ENCODE measurements at regions not wholly inside any gene's neighbourhood (a gene's known extent, or its start where the extent isn't known, plus 50 kb on each side); places are given as distances from the start of the nearest gene placed in this dataset.
"Not testable (repeated sequence)": the region's sequence is repeated elsewhere in the genome, so short reads cannot be mapped to it uniquely, and the experiment has no call there.

DNA sequence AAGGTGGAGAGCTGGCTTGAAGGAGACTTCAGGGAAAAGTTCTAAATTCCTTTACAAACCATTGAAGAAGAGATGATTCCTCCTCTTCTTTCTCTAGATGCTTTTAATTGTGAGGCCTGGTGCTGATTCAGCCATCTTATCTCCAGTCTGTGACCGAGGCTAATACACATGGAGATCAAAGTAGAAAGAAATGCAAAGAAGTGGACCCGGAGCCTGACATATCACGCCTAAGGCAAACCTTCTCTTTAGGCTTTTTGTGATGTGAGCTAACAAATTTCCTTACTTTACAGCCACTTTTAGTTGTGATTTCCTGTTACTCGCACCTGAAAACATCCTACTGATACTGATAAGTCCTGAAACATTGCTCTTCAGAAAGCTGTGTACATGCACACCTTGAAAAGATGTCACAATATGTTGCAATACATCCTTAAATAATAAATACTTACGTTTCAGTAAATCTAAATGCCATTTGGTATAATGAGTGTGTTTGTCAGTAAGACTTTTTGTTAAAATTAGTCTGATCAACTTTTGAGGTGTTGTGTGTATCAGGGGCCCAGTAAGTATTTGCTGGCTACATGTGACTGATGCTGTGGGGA lies 192.4 kb downstream of the BAMBI start:
- no peak for DNase-seq

- DNase-seq: no peak
These were observed 194.3 kb downstream of the BAMBI start for GRCh38 chr10:28871665-28872064.

- DNase-seq: no peak
These were observed 195.4 kb downstream of the BAMBI start for GRCh38 chr10:28872587-28873165.

DNA sequence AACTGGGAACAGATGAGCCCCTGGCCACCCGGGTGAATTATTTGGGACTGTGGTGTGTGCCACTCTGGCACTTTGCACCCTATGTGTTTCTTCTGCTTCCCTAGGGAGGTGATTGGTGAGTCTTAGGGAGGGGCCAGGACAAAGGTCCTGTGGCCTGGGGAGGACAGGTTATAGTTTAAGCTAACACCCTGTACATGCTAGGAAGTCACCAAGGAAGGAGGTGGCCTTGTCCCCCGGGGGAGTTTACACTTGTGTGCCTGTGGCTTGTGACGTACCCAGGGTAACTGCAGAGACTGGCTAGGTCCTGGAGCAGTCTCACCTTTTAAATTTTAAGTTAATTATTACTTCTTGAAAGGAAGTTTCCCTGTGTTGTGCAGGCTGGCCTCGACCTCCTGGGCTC lies 196.2 kb downstream of the BAMBI start:
- DNase-seq: no peak

GRCh38 chr10:28874210-28874609 lies 196.9 kb downstream of the BAMBI start:
- no peak for DNase-seq

DNA sequence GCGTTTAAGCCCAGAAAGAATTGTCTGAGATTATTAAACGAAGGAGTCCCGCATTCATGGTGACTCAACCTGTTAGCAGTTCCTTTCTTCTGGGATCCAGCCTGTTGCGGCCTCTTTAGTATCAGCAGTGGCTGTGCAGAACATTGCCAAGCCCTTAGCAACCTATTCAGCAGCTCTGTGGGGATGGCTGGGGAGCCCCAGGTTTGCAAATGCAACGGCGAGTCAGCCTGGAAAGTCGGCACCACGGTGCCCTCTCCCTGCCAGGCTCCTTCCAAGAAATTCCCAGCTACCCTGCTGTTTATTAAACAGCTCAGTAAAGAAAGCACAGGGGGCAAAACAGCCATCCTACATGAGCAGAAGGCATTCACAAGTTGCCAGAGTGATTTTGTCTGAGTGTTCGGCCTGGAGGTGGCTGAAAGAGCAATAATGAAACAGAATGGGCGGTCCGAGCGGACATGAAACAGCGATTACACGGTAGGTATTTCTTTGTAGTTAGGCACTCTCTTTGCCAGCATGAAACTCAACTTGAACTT lies 198.3 kb downstream of the BAMBI start:
- no peak for DNase-seq

GRCh38 chr10:28878236-28878970 lies 201.1 kb downstream of the BAMBI start:
- DNase-seq: no peak

DNA sequence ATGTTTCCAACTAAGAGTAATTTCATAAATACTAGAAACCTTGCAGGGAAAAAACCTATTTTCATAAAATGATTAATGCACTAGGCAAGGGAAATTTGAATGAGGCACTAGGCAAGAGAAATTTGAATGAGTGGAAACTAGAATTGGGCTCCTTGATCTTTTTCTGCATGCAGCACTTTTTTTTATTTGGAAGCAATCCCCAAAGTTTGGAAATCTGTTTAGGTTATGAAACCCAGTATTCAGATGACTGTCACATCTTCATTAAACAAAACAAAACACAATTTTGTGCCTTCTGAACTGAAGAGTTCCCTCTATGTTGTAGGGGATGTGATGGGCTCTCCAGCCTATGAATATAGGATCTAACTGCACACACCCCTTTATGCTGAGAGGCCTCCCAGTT lies 201.9 kb downstream of the BAMBI start:
- no peak for DNase-seq

GRCh38 chr10:28879875-28880682 lies 202.8 kb downstream of the BAMBI start:
- DNase-seq: no peak

- DNase-seq: no peak
These were observed 203.3 kb downstream of the BAMBI start for GRCh38 chr10:28880683-28880950.

DNA sequence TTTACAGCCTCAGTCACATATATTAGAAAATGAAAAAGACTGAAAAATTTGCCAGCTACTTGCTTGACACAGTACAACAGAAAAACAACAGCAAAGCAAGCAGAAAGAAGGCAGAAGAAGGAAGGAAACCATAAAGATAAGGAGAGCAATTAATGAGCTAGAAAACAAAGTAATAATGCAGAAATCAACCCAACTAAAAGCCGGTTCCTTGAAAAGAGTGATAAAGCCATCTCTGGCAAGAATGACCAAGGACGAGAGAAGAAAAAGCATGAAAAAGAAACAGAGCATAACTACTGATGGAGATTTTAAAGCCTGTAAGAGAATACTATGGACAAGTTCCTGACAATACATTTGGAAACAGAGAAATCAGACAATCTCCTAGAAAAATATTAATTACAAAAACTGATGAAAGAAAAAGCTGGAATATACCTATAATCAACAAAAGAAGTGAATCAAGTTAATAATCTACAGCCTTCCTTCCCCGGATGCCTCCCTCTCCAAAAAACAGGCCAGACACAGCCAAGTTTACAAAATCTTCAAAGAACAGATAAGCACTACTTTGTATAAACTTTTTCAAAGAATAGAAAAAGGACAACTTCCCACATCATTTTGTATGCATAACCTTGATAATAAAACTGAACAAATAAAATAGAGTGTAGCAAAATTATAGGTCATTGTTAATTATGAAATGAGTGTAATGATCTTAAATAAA lies 204.0 kb downstream of the BAMBI start:
- no peak for DNase-seq

DNA sequence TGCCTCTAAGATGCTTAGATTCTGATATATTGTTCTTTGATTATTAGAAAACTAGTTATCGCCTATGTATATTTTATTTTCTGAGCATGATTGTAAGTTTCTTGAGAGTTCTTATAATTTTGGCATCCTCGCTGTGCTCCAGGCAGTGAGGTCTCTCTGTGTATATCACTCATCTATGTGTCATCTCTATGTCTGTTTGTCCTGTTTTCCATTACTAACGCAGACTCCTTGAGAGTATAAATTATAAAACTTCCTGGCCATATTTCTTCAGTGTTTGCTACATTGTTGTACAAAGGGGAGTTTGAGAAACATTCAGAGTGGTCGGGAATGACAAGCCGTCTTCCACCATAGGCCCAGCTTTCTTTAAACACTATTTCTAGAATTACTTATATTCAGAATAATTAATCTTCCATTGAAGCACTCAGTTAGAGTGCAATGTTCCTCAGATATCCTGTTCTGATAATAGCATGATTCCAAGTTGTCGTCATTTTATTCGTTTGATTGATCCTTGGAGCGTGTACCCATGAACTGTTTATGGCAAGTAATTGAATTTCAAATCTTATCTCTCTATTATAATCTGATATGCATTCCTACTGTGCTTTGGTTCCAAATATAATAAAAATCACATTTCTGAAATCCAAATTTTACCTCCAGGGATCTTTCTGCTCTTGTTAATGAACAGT lies 206.6 kb downstream of the BAMBI start:
- no peak for DNase-seq

DNA sequence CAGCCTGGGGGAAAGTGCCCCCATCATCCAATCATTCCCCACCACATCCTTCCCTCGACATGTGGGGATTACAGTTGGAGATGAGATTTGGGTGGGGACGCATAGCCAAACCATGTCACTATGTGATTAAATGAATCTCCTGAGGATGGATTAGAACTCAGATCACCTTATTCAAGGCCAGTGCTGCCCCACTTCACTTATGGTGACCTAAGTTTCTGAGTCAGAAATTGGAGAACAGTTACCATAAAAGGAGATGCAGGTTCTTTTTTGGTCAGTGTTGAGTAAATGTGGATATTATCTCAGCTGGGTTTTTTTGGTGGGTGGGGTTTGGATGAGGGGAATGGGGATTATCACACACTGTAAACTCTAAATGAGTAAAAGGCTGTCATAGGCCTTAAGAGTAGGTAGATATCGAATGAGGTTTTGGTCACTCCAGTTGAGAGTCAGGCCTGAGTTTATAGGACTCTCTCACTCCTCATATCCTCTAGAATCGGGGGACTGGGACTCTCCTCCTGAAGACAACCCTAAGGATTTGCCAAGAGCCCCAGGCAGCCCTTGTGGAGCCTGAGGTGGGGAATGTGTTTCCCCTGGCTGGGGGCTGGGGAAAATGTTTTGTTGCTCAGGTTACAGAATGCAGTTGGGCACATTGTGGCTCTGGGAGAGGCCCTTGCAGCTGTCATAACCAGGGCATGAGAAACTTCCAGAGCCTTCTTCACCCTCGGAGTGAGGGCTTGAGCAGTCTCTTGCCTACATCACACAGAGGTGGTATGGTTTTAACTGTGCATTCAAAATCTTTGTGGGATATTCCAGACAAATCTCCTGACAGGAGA lies 213.0 kb downstream of the BAMBI start:
- no peak for DNase-seq

- DNase-seq: no peak
These were observed 213.9 kb downstream of the BAMBI start for GRCh38 chr10:28891058-28891713.

- DNase-seq: no peak
These were observed 215.7 kb downstream of the BAMBI start for GRCh38 chr10:28892818-28893547.

DNA sequence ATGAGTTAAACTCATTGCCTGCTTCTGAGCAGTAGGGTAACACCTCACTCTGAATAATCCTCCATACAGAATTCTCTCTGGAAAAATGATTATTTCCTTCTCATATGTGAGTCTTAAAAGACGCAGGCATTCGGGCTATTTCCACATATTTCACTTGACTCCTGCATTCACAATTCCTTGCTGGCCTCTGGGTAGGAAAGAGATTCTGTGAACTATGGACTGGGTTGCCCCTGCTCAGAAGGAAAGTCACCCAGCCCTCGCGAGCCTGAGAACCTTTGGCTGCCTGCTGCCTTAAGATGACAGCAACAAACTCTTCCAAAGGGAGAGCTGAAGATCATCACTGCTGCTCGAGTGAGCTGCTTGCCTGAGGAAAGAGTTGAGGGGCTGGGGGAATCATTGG lies 216.8 kb downstream of the BAMBI start:
- DNase-seq: no peak

DNA sequence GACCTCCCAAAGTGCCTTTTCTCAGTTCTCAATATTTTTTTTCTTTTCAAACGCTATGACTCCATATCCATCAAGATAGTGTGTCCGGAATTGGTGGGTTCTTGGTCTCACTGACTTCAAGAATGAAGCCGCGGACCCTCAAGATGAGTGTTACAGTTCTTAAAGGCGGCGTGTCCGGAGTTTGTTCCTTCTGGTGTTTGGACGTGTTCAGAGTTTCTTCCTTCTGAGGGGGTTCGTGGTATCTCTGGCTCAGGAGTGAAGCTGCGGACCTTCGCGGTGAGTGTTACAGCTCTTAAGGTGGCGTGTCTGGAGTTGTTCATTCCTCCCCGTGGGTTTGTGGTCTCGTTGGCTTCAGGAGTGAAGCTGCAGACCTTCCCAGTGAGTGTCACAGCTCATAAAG lies 218.3 kb downstream of the BAMBI start:
- not testable (repeated sequence) for DNase-seq

DNA sequence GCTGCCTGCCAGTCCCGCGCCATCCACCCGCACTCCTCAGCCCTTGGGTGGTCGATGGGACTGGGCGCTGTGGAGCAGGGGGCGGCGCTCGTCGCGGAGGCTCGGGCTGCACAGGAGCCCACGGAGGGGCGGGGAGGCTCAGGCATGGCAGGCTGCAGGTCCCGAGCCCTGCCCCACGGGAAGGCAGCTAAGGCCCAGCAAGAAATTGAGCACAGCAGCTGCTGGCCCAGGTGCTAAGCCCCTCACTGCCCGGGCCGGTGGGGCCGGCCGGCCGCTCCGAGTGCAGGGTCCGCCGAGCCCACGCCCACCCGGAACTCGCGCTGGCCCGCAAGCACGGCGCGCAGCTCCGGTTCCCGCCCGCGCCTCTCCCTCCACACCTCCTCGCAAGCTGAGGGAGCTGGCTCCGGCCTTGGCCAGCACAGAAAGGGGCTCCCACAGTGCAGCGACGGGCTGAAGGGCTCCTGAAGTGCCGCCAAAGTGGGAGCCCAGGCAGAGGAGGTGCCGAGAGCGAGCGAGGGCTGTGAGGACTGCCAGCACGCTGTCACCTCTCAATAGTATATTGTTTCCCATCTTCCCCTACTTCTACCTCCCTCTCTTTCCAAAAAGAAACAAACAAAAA lies 219.6 kb downstream of the BAMBI start:
- DNase-seq: not testable (repeated sequence)

- no peak for DNase-seq
These were observed 220.5 kb downstream of the BAMBI start for GRCh38 chr10:28897617-28898464.

Data from stimulated activated CD4-positive, alpha-beta T cell treated with anti-CD3 and anti-CD28 coated beads, Interleukin-4, amount 100 ng/mL, for 24 hours (primary cell).